Activated CD8-positive, alpha-beta memory T cell treated with anti-CD3 and anti-CD28 coated beads, Interleukin-2, amount 50 U/mL, for 1 hour (primary cell): ENCODE measurements at regions not wholly inside any gene's neighbourhood (a gene's known extent, or its start where the extent isn't known, plus 50 kb on each side); places are given as distances from the start of the nearest gene placed in this dataset.
"Not testable (repeated sequence)": the region's sequence is repeated elsewhere in the genome, so short reads cannot be mapped to it uniquely, and the experiment has no call there.

Experiments
- DNase-seq: peaks from one replicate; pipeline ENCODE4 v3.0.0-alpha.2; 2020; ENCODE audit errors: extremely low read depth

GRCh38 chr5:99906776-99907175 is 628.4 kb upstream of the FAM174A start:
- no peak for DNase-seq

- DNase-seq: no peak
These were observed 633.2 kb upstream of the FAM174A start for GRCh38 chr5:99901972-99902371.

GRCh38 chr5:99900302-99900852 is 634.8 kb upstream of the FAM174A start:
- DNase-seq: no peak

GRCh38 chr5:99879791-99880511 is 655.2 kb upstream of the FAM174A start:
- DNase-seq: no peak

- no peak for DNase-seq
These were observed 656.3 kb upstream of the FAM174A start for GRCh38 chr5:99878830-99879229.

GRCh38 chr5:99866740-99867139 is 668.4 kb upstream of the FAM174A start:
- no peak for DNase-seq

- no peak for DNase-seq
These were observed 670.0 kb upstream of the FAM174A start for GRCh38 chr5:99865159-99865558.

- no peak for DNase-seq
These were observed 699.4 kb upstream of the FAM174A start for GRCh38 chr5:99835791-99836190.

- DNase-seq: no peak
These were observed 708.0 kb upstream of the FAM174A start for GRCh38 chr5:99827136-99827535.

GRCh38 chr5:99817796-99818195 is 717.4 kb upstream of the FAM174A start:
- no peak for DNase-seq

GRCh38 chr5:99814321-99815063 is 720.7 kb upstream of the FAM174A start:
- DNase-seq: no peak

- no peak for DNase-seq
These were observed 726.4 kb upstream of the FAM174A start for GRCh38 chr5:99808657-99809230.

- DNase-seq: no peak
These were observed 727.8 kb upstream of the FAM174A start for GRCh38 chr5:99807346-99807745.

- DNase-seq: no peak
These were observed 740.1 kb upstream of the FAM174A start for GRCh38 chr5:99795031-99795430.

GRCh38 chr5:99788482-99788881 is 746.7 kb upstream of the FAM174A start:
- DNase-seq: no peak

- DNase-seq: no peak
These were observed 760.0 kb upstream of the FAM174A start for GRCh38 chr5:99775189-99775588.

GRCh38 chr5:99773290-99773689 is 761.9 kb upstream of the FAM174A start:
- no peak for DNase-seq

GRCh38 chr5:99771296-99771695 is 763.9 kb upstream of the FAM174A start:
- DNase-seq: no peak

GRCh38 chr5:99765011-99765410 is 770.2 kb upstream of the FAM174A start:
- DNase-seq: no peak

GRCh38 chr5:99763021-99763774 is 772.0 kb upstream of the FAM174A start:
- DNase-seq: no peak

- DNase-seq: no peak
These were observed 787.8 kb upstream of the FAM174A start for GRCh38 chr5:99747342-99747741.

GRCh38 chr5:99733146-99733545 is 802.0 kb upstream of the FAM174A start:
- DNase-seq: not testable (repeated sequence)
